ENCODE measurements at regions not wholly inside any gene's neighbourhood (a gene's known extent, or its start where the extent isn't known, plus 50 kb on each side); places are given as distances from the start of the nearest gene placed in this dataset.

- H3K27me3 Mint-ChIP-seq (ENCODE audit: low read depth) = no peaks in the 10 kb centered on the region
- no peak overlapping the region for H3K4me3 Mint-ChIP-seq (ENCODE audit: unreplicated experiment)
- no peak for DNase-seq (ENCODE audit: low spot score)
- peaks cover 5% of the 10 kb centered on the region for H3K36me3 Mint-ChIP-seq (ENCODE audit: low read depth)
- H3K27ac Mint-ChIP-seq (ENCODE audit: unreplicated experiment) = peak overlapping the region; percentile 41
- no peak for TF ChIP-seq CTCF (IDR thresholded peaks at IDR 0.05)
- H3K9me3 Mint-ChIP-seq (ENCODE audit: low read depth) = peaks cover 6% of the 10 kb centered on the region
- peaks cover 61% of the 10 kb centered on the region for H3K4me1 Mint-ChIP-seq (ENCODE audit: low read depth)
These were observed 448.9 kb downstream of the COL12A1 start for GRCh38 chr6:74756923-74757322.

GRCh38 chr6:74755778-74756177 lies 450.1 kb downstream of the COL12A1 start:
- Mint-ChIP-seq H3K36me3 (ENCODE audit: low read depth) (peaks cover 5% of the 10 kb centered on the region), H3K27ac (ENCODE audit: unreplicated experiment) (peak overlapping the region; percentile 86), H3K27me3 (ENCODE audit: low read depth) (no peaks in the 10 kb centered on the region), H3K4me3 (ENCODE audit: unreplicated experiment) (no peak overlapping the region), H3K9me3 (ENCODE audit: low read depth) (peaks cover 6% of the 10 kb centered on the region), H3K4me1 (ENCODE audit: low read depth) (peaks cover 67% of the 10 kb centered on the region)
- DNase-seq (ENCODE audit: low spot score) = no peak
- TF ChIP-seq CTCF (IDR thresholded peaks at IDR 0.05) = no peak

- H3K27ac Mint-ChIP-seq (ENCODE audit: unreplicated experiment) = peak overlapping the region; percentile 86
- no peak overlapping the region for H3K4me3 Mint-ChIP-seq (ENCODE audit: unreplicated experiment)
- TF ChIP-seq CTCF (IDR thresholded peaks at IDR 0.05) = no peak
- peaks cover 5% of the 10 kb centered on the region for H3K36me3 Mint-ChIP-seq (ENCODE audit: low read depth)
- no peak for DNase-seq (ENCODE audit: low spot score)
- no peaks in the 10 kb centered on the region for H3K27me3 Mint-ChIP-seq (ENCODE audit: low read depth)
- H3K9me3 Mint-ChIP-seq (ENCODE audit: low read depth) = peaks cover 6% of the 10 kb centered on the region
- H3K4me1 Mint-ChIP-seq (ENCODE audit: low read depth) = peaks cover 73% of the 10 kb centered on the region
These were observed 450.7 kb downstream of the COL12A1 start for GRCh38 chr6:74755196-74755595.

- Mint-ChIP-seq H3K36me3 (ENCODE audit: low read depth) (peaks cover 5% of the 10 kb centered on the region), H3K27me3 (ENCODE audit: low read depth) (no peaks in the 10 kb centered on the region), H3K9me3 (ENCODE audit: low read depth) (peaks cover 6% of the 10 kb centered on the region), H3K4me1 (ENCODE audit: low read depth) (peaks cover 82% of the 10 kb centered on the region), H3K27ac (ENCODE audit: unreplicated experiment) (no peak overlapping the region), H3K4me3 (ENCODE audit: unreplicated experiment) (no peak overlapping the region)
- TF ChIP-seq CTCF (IDR thresholded peaks at IDR 0.05) = no peak
- DNase-seq (ENCODE audit: low spot score) = no peak
These were observed 451.8 kb downstream of the COL12A1 start for GRCh38 chr6:74753883-74754600.

- DNase-seq (ENCODE audit: low spot score) = no peak
- Mint-ChIP-seq H3K27ac (ENCODE audit: unreplicated experiment) (peak overlapping the region; percentile 67), H3K9me3 (ENCODE audit: low read depth) (peaks cover 6% of the 10 kb centered on the region), H3K4me3 (ENCODE audit: unreplicated experiment) (no peak overlapping the region), H3K4me1 (ENCODE audit: low read depth) (peaks cover 80% of the 10 kb centered on the region), H3K36me3 (ENCODE audit: low read depth) (peaks cover 5% of the 10 kb centered on the region), H3K27me3 (ENCODE audit: low read depth) (no peaks in the 10 kb centered on the region)
- peak; percentile 40 for TF ChIP-seq CTCF (IDR thresholded peaks at IDR 0.05)
These were observed 453.6 kb downstream of the COL12A1 start for GRCh38 chr6:74752303-74752702.

Measured in chondrocyte (in vitro differentiated cells).